HUDEP-2 (cell line): ENCODE measurements at regions not wholly inside any gene's neighbourhood (a gene's known extent, or its start where the extent isn't known, plus 50 kb on each side); places are given as distances from the start of the nearest gene placed in this dataset.

Source experiments
- DNase-seq, 76 experiments: peaks; one replicate each; lab custom pipeline; 2025; ENCODE audit not compliant: unreplicated experiment in 76 of 76; lab: John Stamatoyannopoulos, UW

DNA sequence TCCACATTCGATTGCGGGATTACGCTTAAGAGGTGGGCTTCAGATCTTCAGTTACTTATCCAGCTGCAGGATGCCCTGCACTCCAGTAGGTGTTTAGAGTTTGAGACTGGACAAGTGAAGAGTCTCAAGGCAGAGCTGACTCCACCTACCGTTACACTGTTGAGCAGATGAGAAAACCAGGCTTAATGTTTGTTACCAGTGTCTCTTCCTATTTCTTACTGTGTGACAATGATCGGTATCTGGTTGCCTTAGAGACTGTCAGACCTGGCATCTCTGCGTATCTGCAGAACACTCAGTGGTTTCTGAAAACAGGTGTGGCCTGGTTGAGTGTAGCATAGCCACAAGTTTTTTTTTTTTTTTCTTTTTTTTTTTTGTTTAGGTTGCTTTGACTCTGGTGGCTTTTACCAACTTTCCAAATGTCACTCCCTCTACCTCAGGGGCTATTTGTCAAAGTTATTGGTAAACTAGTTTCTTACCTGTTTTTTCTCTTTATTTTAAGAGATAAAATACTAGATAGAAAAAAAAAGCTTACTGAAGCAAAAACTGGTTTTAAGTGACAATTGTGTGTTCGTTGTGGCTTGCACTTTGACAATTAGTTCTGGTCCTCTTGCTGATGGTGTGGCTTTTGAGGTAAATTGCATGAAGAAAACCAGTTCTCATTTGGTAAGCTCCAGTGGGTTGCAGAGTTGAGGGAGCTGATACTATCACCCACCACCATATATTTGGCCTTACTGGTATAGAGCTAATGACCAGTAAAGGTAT lies 284.8 kb downstream of the ETS1 start:
- DNase-seq, result peak in 1 of 76 experiments; percentile 54

DNA sequence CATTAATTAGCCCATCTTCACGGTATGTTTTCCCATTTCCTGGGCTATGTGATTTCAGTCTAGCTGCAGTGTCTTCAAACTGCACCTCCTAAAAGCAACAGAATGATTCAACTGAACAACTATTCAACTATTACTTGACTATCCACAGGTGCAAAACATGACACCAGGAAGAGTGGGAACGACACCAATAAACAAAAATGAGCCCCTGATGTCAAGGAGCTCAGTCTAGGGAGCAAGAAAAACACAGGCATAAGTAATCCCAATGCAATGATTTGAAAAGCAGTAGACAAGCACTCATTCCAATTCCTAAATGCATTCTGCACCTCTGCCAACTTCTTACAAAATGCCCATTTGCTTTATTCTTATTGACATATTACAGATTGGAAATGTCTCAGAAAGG lies 285.6 kb downstream of the ETS1 start:
- no peak for DNase-seq

DNA sequence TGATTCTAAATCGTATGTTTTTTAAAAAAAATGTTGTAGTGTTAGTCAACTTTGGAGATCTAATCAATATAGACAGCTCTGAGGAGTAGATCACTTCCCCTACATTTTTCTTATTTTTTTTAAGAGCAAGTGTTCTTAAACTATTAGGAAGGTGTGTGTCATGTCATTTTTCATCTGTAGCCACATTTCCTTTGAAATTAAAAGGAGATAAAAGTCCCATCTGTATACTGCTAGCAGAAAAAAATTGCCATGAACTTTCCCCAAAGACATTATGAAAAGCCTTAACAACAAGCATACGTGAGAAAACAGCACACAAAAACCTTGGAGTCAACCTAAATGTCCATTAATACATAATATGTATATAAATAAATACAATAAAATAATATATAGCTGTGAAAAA lies 286.6 kb downstream of the ETS1 start:
- no peak for DNase-seq

DNA sequence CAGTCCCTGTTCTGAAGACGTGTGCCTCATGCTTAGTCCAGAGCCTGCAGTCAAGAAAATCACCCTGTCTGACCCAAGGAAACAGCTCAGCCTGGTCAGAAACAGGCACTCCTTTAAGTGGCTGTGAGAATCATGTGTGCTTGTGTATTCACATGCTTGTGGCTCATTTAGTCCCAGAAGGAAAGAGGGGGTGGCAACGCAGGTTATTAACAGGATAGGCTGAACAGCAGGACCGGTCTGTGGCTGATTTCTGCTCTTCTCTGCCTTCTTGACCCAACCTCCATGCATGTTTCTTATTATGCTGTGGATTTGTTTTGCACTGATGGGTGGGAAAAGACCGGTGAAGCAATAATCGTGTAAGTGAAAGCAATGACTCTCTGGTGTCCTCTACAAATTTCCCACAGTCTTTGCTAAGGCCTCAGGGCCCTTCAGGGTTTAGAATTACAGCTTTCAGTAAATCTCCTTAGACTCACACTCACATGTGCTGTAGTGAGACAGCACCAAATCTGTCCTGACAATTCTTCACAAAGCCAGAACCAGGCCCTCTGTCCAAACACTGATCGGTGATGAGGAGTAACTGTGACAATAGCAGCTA lies 288.1 kb downstream of the ETS1 start:
- DNase-seq, result no peak

DNA sequence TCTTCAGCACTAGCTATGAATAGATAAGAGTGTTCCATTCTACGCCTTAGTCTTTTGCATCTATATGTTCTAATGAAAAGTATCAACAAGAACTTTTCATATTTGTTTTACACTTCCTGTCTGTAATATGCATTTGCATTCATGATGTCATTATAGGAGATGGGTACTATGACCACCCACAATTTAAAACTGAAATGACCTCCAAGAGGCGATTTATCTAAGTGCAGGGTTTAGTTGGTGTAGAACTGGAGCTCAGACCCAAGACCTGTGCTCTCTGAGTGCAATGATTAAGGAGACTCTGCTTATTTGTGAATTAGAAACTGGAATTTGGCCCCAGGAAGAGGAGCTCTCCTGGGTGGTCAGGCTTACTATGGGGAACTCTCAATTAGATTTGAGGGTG lies 289.1 kb downstream of the ETS1 start:
- DNase-seq, result no peak

DNA sequence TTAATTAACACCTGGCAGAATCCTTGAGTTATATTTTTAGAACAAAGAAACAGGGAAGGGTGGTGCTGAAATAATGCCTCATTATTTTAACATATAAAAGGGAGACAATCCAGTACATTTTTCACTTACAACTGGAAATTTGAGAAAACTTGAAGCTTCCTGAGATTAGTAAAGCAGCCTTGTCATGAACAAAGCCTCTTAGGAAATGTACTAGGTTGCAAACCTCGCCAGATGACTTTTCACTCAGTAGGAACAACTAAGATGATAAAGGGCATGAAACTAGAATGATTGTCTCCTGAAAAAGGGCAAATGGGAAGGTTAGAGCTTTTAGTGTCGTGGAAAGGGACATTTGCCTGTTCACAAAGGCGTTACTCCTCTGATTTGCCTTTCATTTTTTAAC lies 289.6 kb downstream of the ETS1 start:
- no peak for DNase-seq

DNA sequence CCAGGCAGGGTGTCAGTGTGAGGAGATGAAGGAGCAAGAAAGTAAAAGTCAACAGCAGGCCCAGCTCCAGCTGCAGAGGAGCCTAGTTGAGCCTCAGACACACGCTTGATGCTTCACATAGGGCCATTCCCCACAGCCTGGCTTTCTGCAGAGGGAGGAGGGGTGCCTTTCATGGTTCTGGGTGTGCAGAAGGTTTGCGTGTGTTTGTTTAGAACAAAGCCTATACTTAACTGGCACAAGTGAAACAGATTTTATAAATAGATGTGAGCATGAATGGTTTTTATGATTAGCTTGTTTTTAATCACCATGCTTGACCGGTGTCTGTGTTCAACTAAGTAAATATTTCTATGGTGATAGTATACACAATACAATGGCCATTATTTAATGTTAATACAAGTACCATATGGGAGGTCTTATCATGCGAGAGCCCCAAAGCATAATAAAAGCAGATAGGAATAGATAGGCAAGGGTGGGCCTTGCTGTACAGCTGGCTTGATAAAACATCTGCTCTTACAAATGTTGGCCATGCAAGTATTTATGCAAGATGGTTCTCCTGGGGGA lies 290.2 kb downstream of the ETS1 start:
- DNase-seq, result no peak

DNA sequence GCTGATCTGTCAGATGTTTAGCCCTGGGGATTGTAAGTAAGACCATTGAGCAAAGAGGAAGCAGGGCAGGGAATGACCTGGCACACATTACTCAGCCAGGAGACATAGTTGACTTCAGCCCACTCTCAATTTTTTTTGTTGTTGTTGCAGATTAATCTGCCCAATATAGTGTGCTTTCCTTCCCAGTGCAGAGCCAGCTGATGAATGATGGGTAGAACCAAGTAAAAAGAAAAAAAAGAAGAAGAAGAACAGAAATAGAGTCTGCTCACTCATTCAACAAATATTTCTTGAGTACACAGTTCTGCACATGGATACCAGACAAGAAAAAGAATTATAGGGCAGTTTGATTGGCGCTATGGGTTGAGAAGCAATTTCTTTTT lies 292.7 kb downstream of the ETS1 start:
- no peak for DNase-seq

DNA sequence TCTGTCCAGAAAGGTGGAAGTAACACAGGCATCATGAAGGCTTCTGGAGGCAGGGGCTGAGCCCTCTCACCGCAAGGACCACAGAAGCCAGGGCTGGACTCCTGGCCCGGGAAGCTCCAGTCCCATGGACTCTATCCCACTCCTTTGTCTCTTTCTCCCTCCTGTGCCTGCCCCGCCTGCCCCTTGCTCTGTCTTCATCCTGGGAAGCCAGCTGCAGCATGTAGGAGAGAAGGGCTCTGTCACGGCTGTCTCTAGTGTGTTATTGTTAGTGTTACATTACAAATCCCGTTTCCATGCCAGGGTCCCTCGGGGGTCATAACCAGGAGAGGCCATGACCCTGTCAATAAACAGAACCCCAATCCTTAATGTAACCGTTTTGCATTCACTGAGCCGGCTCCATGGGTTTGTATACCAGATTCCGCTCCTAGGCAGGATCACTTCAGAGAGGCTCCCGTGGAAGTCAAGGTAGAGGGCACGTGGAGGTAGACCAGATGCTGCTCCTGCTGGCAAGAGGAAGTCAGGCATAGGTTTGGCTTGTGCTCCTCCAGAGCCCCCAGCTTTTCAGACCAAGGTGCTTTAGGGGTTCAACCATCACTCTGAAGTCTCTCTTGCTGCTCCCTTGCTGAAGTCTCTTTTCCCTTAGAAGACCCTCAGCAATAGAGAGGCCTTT lies 293.2 kb downstream of the ETS1 start:
- DNase-seq, result no peak

DNA sequence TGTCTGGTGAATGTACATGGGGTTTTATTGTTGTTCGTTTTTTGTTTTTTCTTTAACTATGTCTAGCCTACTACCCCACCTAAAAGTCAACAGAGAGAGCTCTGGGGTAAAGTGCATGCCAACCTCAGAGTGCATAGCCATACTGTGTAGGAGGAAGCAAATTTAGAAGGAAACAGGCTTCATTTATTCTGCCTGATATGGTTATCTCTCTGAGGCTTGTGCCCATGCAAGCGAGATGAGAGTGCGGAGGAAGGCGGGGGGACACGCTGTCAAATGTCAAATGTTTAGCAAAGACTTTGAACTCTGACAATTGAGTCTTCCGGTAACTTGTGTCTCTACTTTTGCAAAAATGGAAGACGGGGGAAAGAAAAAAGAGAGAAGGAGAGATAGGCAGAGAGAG lies 295.5 kb downstream of the ETS1 start:
- DNase-seq, result peak in 3 of 76 experiments; percentile 12 to 52 (median 18)

DNA sequence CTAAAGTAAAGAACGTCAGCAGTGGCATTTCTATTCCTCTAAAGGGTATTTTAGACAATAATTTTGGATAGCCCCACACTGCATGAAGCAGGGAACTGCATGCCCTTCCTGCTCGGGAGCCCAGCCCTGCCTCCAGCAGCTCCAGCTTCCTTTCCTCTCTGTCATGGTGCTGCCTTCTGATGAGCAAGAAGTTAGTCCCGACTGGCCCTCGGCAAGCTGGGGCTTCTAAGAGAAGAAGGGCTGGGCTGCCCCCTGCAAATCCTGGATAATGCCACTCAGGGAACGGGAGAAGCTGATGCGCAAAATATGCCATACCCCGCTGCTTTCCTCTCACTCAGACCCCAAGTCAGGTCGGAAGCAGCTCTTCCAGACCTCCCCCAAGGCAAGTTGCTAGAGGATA lies 296.4 kb downstream of the ETS1 start:
- DNase-seq, result no peak

DNA sequence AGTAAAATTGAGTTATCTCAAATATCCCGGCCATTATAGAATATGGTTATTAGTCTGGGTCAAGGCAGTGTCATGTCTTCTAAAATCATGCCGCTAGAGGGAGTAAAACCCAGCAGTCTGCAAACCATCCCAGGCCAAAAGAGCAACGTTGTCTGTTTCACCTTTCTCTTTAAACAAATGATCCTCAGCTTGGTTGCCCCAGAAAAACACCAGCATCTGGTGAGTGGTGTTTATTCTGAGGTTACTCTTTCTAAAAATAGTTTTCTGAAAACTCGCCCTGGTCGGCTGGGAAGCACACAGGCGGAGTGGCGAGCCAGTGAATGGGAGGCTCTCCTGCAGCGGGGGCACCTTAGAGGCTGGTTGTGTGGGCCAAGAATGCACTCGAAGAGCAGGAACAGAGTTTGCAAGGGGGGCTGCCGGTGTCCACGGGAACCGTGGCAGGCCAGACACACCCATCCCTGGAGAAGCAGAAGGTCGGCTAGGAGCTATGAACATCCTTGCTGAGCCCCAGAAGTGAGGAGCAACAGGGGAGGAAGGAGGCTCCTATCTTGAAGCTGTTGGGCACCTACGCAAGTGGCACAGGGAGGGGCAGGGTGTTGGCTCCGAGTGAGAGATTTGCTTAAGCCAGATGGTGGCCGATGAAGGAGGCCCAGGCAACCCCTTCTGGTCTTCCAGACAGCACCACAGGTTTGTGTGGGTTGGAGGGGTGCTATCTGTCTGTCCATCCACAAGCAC lies 297.1 kb downstream of the ETS1 start:
- DNase-seq, result peak in 24 of 76 experiments; percentile 0 to 55 (median 15)

DNA sequence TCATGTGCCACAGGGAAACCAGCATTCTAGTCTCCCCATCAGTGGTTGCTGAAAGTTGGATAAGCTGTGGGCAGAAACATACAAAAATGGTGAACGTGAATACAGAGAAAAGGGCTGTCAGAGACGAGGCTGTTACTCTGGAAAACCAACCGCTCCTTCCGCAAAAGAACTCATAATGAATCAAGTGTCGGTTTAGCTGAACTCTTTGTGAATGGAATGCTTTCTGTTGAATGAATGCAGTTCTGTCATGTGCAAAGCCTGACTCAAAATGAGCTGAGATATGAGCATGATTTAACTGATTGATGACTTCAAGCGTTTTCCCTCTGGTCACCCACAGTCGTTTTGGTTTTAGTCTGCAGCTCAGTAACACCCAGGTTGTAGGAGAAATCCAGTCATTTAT lies 298.3 kb downstream of the ETS1 start:
- DNase-seq, result no peak

DNA sequence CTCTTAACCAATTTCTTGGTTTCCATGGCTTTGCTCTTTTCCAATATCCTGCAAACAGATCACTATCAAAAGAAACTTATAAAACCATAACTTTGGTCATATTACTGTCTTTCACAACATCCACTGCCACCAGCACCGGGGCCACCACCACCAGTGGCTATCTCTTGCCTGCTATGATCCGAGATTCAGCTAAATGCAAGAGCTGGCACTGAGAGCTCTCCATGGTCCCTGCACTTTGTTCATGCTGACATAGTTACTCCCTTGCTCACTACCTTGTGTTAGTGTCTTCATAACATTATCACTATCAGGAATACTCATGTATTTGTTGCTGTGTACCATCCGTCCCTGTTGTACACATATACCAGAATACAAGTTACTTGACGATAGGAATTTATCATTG lies 299.0 kb downstream of the ETS1 start:
- DNase-seq, result no peak

DNA sequence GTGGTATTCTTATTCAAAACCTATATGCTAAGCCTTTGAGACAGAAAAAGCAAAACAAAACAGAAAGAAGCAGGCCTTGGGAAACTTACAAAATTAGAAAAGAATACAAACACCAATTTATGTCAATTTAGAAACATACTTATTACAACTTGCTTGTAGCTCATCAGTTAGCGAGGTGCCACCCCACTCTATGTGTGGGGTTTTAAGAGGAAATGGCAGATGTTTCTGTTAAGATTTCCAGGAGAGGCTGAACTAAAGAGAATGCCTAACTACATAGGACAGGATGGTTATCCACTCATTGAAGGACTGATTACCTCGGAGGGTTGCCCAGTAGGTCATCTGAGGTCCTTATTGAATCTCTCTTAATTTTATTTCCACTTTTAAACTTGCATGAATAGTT lies 302.0 kb downstream of the ETS1 start:
- no peak for DNase-seq

DNA sequence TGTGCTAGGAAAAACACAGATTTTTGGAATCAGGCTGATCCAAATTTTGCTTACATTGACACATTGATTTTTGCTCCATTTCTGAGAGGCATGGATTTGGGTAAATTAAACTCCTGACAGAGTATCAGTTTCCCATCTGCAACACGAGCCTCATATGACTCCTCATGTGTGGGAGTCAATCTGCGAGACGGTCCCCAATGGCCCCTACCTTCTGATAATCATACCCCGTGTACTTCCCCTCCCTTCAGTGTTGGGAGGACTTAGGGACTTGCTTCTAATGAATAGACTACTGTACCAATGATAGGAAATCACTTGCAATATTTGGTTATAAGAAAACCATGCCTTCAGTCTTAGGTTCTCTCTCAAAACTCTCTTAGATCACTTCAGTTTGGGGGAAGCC lies 302.7 kb downstream of the ETS1 start:
- no peak for DNase-seq

DNA sequence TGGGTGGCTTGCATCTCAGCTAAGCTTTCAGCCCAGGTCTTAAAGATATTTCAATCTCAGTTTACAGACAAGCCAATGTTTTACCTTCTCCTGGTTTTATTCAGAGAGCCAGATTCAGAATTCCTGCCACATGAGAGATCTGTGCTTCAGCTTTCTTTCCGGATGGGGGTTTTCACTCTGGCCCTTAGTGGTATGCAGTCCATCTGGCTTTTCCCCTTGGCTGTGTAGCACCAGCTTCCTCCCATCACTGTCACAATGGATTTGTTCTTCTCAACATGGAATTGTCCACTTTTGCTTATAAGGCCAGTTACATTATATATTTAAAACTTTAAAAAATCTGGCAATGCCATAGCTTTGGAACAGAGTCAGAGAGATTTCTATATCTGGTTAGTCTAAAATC lies 303.9 kb downstream of the ETS1 start:
- no peak for DNase-seq

DNA sequence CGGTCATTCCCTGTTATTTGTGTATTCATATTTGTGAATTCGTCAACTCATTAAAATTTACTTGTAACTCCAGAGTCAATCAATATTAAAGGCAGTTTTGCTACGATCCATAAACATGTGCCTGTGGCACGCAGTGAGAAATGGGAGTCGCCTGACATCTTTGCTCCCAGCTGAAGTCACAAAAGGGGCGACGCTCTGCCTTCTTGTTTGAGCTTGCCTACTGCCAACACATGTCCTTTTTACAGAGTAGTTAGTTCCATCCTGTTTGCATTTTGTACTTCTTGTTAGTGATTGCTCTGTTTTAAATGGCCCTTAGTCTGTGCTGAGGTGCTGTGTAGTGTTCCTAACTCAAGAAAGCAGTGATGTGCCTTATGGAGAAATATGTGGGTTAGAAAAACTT lies 305.3 kb downstream of the ETS1 start:
- no peak for DNase-seq

DNA sequence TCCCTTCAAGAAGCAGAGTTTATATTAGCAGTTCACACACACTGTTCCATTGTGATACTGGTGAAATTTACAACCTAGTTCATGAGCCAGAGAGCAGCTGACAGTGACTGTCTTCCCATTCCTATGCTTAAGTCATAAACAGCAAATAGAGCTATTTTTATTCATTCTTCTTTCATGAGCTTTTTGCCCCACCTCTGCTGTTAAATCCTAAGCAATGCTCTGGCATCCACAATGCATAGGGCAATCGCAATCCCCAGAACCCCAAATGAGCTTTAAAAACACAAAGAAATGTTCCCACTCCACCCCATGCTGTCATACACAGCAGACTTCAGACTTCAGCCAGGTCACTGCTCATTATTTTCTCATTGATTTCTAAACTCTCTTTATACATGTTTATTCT lies 307.5 kb downstream of the ETS1 start:
- no peak for DNase-seq

DNA sequence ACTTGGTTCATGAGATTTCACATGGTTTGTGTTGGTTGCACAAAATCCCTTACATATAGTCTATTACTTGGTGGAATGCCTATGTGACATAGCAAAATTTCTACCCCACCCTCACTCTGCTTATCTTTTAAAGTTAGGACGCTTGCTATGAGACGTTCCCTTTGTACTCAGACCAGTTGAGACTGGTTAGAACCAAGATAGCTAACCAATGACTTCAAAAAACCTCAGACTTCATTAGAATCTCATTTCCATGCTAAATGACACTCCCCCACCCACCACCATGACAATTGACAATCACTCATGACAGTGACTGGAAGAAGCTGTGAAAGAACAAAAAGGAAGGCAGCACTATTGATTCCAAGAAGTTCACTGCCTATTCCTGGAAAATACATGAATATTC lies 313.6 kb downstream of the ETS1 start:
- DNase-seq, result no peak

DNA sequence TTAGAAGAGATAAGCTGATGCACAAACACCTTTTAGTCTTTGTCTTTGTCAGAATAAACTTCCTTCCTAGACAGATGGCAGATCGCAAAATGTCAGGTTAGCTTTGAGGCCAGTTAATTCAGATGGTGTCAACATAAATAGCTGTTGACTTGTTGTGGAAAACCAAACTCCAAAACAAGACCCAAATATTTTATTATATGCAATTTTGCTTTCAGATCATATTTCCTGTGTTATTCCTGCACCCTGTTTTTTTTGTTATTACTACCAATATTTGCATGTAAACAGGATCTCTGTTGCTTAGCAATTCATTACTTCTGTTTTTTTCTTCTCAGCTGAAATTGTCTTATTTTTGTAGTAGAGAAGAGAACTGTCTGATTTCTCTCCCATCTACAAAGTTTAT lies 316.0 kb downstream of the ETS1 start:
- DNase-seq, result no peak
